22Rv1 (cell line): ENCODE measurements at regions not wholly inside any gene's neighbourhood (a gene's known extent, or its start where the extent isn't known, plus 50 kb on each side); places are given as distances from the start of the nearest gene placed in this dataset.
A peak's percentile ranks its signal among the peaks of the same experiment; 100 is the strongest.
"Not testable (repeated sequence)": the region's sequence is repeated elsewhere in the genome, so short reads cannot be mapped to it uniquely, and the experiment has no call there.

Experiments
- H3K27ac ChIP-seq: fragments of 450-650 bp; 2 replicates; pipeline ENCODE4 v1.5.1; 2017
- ZFX ChIP-seq: fragments of 450-650 bp; IDR thresholded peaks from 2 replicates; pipeline ENCODE4 v1.6.1; 2017; ENCODE audit warnings: antibody characterized with exemption, borderline replicate concordance
- TF ChIP-seq, protein P1 (sequence below): fragments of 450-650 bp; IDR thresholded peaks from 2 replicates; pipeline ENCODE4 v1.5.1; 2017; ENCODE audit warnings: mild to moderate bottlenecking

DNA sequence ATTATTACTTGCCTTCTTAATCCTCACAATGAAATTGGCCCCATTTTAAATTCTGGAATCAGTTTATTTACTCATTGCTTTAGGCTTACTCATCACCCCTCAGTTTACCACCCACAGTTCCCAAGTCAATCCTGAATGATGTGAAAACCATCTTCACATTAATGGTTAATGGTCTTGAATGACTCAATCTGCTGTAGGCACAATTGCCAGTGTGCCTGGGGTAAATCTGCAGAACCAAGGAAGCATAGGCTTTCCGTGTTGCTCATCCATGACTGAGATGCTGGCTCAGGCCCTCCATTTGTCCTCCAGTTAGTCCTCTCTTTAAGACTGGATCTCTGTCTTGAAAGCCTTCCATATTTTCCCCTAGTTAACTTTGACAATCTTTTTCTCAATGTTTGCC lies 164.5 kb downstream of the PMAIP1 start:
- H3K27ac ChIP-seq = no peak overlapping the region

DNA sequence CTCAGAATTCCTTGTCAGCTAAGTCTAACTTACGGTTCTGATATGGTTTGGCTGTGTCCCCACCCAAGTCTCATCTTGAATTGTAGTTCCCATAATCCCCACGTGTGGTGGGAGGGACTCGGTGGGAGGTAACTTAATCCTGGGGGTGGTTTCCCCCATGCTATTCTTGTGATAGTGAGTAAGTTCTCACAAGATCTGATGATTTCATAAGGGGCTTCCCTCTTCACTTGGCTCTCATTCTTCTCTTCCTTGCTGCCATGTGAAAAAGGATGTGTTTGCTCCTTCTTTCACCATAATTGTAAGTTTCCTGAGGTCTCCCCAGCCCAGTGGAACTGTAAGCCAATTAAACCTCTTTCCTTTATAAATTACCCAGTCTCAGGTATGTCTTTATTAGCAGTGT lies 163.0 kb downstream of the PMAIP1 start:
- not testable (repeated sequence) for H3K27ac ChIP-seq

More for the DNA sequence above, 164.5 kb downstream of the PMAIP1 start:
- TF ChIP-seq, protein P1, sequence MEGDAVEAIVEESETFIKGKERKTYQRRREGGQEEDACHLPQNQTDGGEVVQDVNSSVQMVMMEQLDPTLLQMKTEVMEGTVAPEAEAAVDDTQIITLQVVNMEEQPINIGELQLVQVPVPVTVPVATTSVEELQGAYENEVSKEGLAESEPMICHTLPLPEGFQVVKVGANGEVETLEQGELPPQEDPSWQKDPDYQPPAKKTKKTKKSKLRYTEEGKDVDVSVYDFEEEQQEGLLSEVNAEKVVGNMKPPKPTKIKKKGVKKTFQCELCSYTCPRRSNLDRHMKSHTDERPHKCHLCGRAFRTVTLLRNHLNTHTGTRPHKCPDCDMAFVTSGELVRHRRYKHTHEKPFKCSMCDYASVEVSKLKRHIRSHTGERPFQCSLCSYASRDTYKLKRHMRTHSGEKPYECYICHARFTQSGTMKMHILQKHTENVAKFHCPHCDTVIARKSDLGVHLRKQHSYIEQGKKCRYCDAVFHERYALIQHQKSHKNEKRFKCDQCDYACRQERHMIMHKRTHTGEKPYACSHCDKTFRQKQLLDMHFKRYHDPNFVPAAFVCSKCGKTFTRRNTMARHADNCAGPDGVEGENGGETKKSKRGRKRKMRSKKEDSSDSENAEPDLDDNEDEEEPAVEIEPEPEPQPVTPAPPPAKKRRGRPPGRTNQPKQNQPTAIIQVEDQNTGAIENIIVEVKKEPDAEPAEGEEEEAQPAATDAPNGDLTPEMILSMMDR = no peak
- TF ChIP-seq ZFX = no peak

DNA sequence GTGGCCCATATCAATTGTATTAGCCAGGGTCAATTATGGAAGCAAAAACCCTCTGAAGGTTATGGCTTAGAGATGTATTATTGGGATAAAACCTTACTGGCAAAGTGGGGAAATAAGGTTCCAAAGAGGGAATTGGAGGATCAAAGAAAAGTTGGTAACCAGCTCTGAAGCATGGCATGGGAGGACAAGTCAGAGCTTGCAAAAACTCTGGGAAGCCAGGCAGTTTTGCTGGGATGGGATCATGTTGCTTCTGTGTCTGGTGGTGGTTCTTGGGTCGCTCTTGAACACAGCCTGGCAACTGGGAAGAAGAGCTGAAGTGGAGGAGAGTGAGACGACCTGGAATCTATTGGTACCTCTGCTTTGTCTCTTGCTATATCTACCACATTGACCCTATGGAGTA lies 162.6 kb downstream of the PMAIP1 start:
- TF ChIP-seq ZFX = no peak
- TF ChIP-seq, protein P1 = no peak
- no peak overlapping the region for H3K27ac ChIP-seq

DNA sequence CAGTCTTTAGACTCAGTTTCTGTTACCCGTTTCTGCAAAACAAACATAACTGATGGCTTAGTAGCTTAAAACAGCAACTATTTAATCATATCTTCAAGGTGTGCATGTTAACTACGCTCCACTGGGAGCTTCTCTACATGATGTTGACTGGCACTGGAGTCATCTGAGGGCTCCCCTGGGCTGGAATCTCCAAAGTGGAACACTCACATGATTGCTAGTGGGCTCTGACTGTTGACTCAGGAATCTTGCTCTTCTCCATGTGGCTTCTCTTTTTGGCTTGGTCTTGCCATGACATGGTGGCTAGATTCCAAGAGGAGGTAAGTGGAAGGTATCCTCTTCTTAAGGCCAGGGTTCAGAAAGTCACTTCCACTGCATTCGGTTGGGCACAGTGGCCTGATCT lies 160.8 kb downstream of the PMAIP1 start:
- no peak overlapping the region for H3K27ac ChIP-seq
- TF ChIP-seq ZFX = no peak
- TF ChIP-seq, protein P1 = no peak

DNA sequence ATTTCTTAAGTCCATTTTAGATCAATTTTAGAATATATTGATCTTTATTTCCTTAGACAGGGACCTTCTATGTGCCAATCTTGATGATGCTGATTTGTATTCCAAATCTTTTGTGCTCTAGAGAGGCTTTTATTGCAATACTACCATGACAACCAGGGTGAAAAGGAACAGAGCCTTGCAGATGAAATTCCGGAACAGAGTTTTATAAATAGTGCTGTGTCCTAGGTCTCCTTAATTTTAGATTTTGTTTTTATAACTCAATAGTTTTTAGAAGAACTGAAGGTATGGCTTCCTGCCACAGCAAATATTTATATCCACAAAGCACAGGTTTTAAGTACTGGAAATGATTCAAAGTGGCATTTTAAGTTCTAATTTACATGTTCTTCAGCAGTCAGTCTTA lies 160.2 kb downstream of the PMAIP1 start:
- H3K27ac ChIP-seq = no peak overlapping the region
- TF ChIP-seq, protein P1 = no peak
- no peak for TF ChIP-seq ZFX

DNA sequence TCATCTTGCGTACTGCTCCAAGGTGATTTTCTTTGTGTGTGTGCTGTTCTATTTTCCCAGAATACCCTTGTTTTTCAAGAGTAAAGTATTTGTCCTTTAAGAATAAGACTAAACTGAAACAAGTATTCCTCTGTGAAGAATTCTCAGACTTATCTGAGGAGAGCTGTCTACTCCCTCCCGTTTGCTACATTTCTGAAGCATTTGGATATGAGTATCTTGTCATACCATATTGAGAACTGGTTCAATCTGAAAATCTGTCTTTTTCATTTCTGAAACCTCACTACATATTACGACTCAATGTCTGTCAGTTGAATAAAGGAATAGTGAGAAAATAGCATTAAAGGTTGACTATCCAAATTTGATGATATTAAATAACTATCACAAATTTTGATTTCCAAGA lies 159.4 kb downstream of the PMAIP1 start:
- H3K27ac ChIP-seq = no peak overlapping the region
- no peak for TF ChIP-seq ZFX
- TF ChIP-seq, protein P1 = no peak

DNA sequence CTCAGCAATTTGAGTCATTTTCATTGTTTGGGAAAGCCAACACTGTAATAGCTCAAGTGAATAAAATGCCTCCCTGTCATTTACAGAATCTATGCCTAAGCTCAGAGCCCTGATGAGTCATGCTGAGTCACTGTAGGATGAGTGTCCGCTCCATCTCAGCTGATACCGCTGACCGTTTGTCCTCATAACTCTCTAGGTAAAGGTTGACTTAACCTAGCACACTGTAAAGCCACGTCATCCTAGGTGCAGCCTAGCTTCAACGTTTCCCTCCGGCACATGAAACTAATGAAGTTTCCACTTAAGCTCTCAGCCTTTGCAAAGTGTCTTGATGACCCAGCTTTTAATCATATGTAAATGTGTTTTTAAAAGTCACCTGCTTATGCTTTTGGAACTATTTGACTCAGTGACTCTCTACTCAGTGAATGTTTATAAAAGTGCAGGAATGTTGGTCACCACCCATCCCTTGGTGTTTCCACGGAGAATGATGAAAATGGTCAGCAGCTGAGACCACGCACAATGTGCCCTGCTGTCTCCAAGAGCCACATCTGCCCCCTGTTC lies 154.0 kb downstream of the PMAIP1 start:
- peak overlapping the region; percentile 29; the same call in 1 of the 2 replicates for H3K27ac ChIP-seq
- no peak for TF ChIP-seq ZFX
- TF ChIP-seq, protein P1 = no peak

DNA sequence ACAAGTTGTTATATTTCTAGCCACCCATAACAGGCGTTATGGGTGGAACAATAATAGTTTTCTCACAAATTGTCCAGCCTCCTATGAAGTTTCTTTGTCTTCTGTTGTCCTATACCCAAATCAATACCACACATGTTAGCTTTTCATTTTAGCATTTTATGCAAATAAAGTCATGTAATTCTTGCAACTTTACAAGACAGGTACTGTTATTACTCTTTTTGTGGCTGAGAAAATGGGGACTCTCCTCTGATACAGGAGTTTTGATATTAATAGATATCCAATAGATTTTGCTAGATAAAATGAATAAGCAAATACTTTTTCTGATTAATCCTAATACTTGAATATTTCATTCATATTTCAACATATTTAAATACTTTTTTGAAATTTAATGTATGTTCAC lies 151.0 kb downstream of the PMAIP1 start:
- TF ChIP-seq, protein P1 = no peak
- TF ChIP-seq ZFX = no peak
- H3K27ac ChIP-seq = no peak overlapping the region
